ENCODE measurements at regions not wholly inside any gene's neighbourhood (a gene's known extent, or its start where the extent isn't known, plus 50 kb on each side); places are given as distances from the start of the nearest gene placed in this dataset.
"Not testable (repeated sequence)": the region's sequence is repeated elsewhere in the genome, so short reads cannot be mapped to it uniquely, and the experiment has no call there.

GRCh38 chr14:106335110-106335429 is 808.7 kb downstream of the TMEM121 start:
- not testable (repeated sequence) for TF ChIP-seq CTCF, POLR2A (IDR thresholded peaks at IDR 0.05)

Data from testis (tissue), 2 donors.